ENCODE measurements at regions not wholly inside any gene's neighbourhood (a gene's known extent, or its start where the extent isn't known, plus 50 kb on each side); places are given as distances from the start of the nearest gene placed in this dataset.

GRCh38 chr2:120620025-120620793 lies 115.5 kb upstream of the GLI2 start:
- no peak overlapping the region for H4K91ac ChIP-seq (ENCODE audit: insufficient read length, low read depth, low read length)
- H2BK120ac ChIP-seq (ENCODE audit: low read depth, low read length, poor library complexity, severe bottlenecking), result no peak overlapping the region
- no peak overlapping the region for H3T11ph ChIP-seq (ENCODE audit: low read length)
- H4K5ac ChIP-seq (ENCODE audit: insufficient read length, low read depth, low read length), result no peak overlapping the region
- H3K36me3 Mint-ChIP-seq (ENCODE audit: insufficient read depth in 1 of 3, low read depth in 3 of 3), result no peaks in the 10 kb centered on the region
- H2BK20ac ChIP-seq (ENCODE audit: low read depth, low read length, poor library complexity, severe bottlenecking), result no peak overlapping the region
- no peaks in the 10 kb centered on the region for H3K9me3 ChIP-seq (ENCODE audit: control insufficient read depth, low read depth, low read length)
- no peak overlapping the region for H3K18ac ChIP-seq (ENCODE audit: insufficient read length, low read depth, low read length)
- H3K56ac ChIP-seq (ENCODE audit: insufficient read length, low read depth, low read length), result no peak overlapping the region
- no peaks in the 10 kb centered on the region; a peak in 1 of 4 replicates for H3K4me1 Mint-ChIP-seq
- H3K4me2 ChIP-seq (ENCODE audit: insufficient read depth, insufficient read length, low read length), result no peak overlapping the region
- no peaks in the 10 kb centered on the region for H4K20me1 ChIP-seq (ENCODE audit: control insufficient read depth, insufficient read depth, insufficient read length)
- no peak overlapping the region for H2AK5ac ChIP-seq (ENCODE audit: insufficient read length, low read length)
- no peak overlapping the region for H2BK12ac ChIP-seq (ENCODE audit: insufficient read length, low read depth, low read length)
- no peaks in the 10 kb centered on the region for H3K79me1 ChIP-seq (ENCODE audit: insufficient read depth, low read depth, low read length, poor library complexity, severe bottlenecking)
- no peak overlapping the region for H3K27ac ChIP-seq (ENCODE audit: insufficient read length, low read depth, low read length)
- H3K27me3 ChIP-seq (ENCODE audit: insufficient read depth, low read length), result no peaks in the 10 kb centered on the region
- H3K23ac ChIP-seq (ENCODE audit: insufficient read length, low read depth, low read length), result no peak overlapping the region
- no peak overlapping the region for H3K4ac ChIP-seq (ENCODE audit: low read depth, low read length)
- no peak overlapping the region for H2BK15ac ChIP-seq (ENCODE audit: low read depth, low read length)
- no peaks in the 10 kb centered on the region for H3K23me2 ChIP-seq (ENCODE audit: insufficient read length, low read depth, low read length, poor library complexity, severe bottlenecking)
- H3K27me3 Mint-ChIP-seq (ENCODE audit: low read depth), result peaks cover 46% of the 10 kb centered on the region
- H3K9ac ChIP-seq (ENCODE audit: extremely low read depth, insufficient read length, low read length), result no peak overlapping the region
- no peak overlapping the region for H4K8ac ChIP-seq (replicated peaks; ENCODE audit: insufficient read length, low read depth, low read length)
- H2AFZ ChIP-seq (ENCODE audit: low read length), result no peak overlapping the region
- no peak overlapping the region for H3K14ac ChIP-seq (ENCODE audit: insufficient read depth, low read length)
- H2BK5ac ChIP-seq (ENCODE audit: insufficient read length, low read length), result no peak overlapping the region
- no peaks in the 10 kb centered on the region for H3K4me1 ChIP-seq (ENCODE audit: insufficient read depth, low read length)
- H3K79me2 ChIP-seq (ENCODE audit: insufficient read depth, low read length), result no peaks in the 10 kb centered on the region
- WGBS (ENCODE audit: extremely low coverage, insufficient read length, low lambda C conversion rate), result no CpG with 5 or more reads among the region's 4 CpGs
- TF ChIP-seq CTCF (conservative IDR thresholded peaks at IDR 0.05), result no peak
- H3K9me3 Mint-ChIP-seq, result no peaks in the 10 kb centered on the region
- DNase-seq, result no peak
- no peak overlapping the region for H3K27ac Mint-ChIP-seq
- H3K4me3 Mint-ChIP-seq, result no peak overlapping the region

All from H9 (cell line).